ENCODE measurements at regions not wholly inside any gene's neighbourhood (a gene's known extent, or its start where the extent isn't known, plus 50 kb on each side); places are given as distances from the start of the nearest gene placed in this dataset.

DNA sequence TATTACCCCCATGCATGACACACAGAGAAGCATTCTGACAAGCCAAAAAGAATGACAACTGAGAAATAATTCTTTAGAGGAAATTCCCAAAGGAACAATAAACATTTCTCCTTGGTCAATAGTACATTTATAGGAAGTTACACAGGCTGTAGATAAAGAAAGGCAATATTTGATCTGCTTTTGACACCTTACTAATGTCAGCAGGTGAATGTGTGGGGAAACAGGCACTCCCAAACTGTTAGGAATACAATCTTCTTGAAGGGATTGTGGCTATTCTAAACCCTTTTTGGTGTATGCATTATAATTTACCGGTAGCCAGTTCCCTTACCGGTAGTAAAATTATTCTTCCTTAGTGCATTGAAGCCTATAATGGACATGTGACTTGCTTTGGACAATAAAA lies 116.1 kb upstream of the FTMT start:
- no peak for TF ChIP-seq ZNF76 (tag by site-specific recombination; IDR thresholded peaks at IDR 0.05; ENCODE audit: borderline replicate concordance, low read depth)
- TF ChIP-seq, protein P1, sequence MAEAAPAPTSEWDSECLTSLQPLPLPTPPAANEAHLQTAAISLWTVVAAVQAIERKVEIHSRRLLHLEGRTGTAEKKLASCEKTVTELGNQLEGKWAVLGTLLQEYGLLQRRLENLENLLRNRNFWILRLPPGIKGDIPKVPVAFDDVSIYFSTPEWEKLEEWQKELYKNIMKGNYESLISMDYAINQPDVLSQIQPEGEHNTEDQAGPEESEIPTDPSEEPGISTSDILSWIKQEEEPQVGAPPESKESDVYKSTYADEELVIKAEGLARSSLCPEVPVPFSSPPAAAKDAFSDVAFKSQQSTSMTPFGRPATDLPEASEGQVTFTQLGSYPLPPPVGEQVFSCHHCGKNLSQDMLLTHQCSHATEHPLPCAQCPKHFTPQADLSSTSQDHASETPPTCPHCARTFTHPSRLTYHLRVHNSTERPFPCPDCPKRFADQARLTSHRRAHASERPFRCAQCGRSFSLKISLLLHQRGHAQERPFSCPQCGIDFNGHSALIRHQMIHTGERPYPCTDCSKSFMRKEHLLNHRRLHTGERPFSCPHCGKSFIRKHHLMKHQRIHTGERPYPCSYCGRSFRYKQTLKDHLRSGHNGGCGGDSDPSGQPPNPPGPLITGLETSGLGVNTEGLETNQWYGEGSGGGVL (tag by site-specific recombination; IDR thresholded peaks at IDR 0.05), result no peak
